Neural cell (in vitro differentiated cells): ENCODE measurements at regions not wholly inside any gene's neighbourhood (a gene's known extent, or its start where the extent isn't known, plus 50 kb on each side); places are given as distances from the start of the nearest gene placed in this dataset.

Experiments
- H2AFZ ChIP-seq: fragments of 200-600, 300-800 bp; sonication (generic), shearing (Covaris generic); 2 replicates; pipeline ENCODE4 v1.6.0; 2014; ENCODE audit warnings: low read depth, mild to moderate bottlenecking, antibody characterized with exemption, low read length, moderate library complexity
- H3F3A ChIP-seq: fragments of 200-600 bp; shearing (Covaris generic); 2 replicates; pipeline ENCODE4 v1.6.1; 2016; ENCODE audit warnings: mild to moderate bottlenecking, moderate library complexity, mixed read lengths, antibody characterized with exemption, low read length; ENCODE audit not compliant: insufficient read depth, poor library complexity, severe bottlenecking
- H3K27ac ChIP-seq: fragments of 200-600, 300-800 bp; sonication (generic), shearing (Covaris generic); 2 replicates; pipeline ENCODE4 v1.5.1; 2014; ENCODE audit warnings: mild to moderate bottlenecking, low read length, moderate library complexity
- H3K27me3 ChIP-seq: fragments of 300-800, 200-600 bp; sonication (generic), shearing (Covaris generic); 2 replicates; pipeline ENCODE4 v1.6.0; 2014; ENCODE audit warnings: mild to moderate bottlenecking, low read depth, low read length, moderate library complexity; ENCODE audit not compliant: insufficient read depth
- H3K36me3 ChIP-seq: fragments of 300-800, 200-600 bp; sonication (generic), shearing (Covaris generic); 2 replicates; pipeline ENCODE4 v1.5.1; 2014; ENCODE audit warnings: mild to moderate bottlenecking, antibody characterized with exemption, low read length, moderate library complexity; ENCODE audit not compliant: insufficient read depth
- H3K4me2 ChIP-seq: fragments of 300-800, 200-600 bp; sonication (generic), shearing (Covaris generic); 2 replicates; pipeline ENCODE4 v1.6.0; 2014; ENCODE audit warnings: mild to moderate bottlenecking, low read length
- H3K4me3 ChIP-seq: fragments of 300-800, 200-600 bp; sonication (generic), shearing (Covaris generic); 2 replicates; pipeline ENCODE4 v1.5.1; 2014; ENCODE audit warnings: mild to moderate bottlenecking, low read length, moderate library complexity
- H3K79me2 ChIP-seq: fragments of 200-600 bp; shearing (Covaris generic); replicated peaks from 2 replicates; pipeline ENCODE4 v1.6.0; 2014; ENCODE audit warnings: mild to moderate bottlenecking, low read length, moderate library complexity; ENCODE audit not compliant: insufficient read depth
- H3K9ac ChIP-seq: fragments of 300-800, 200-600 bp; sonication (generic), shearing (Covaris generic); 2 replicates; pipeline ENCODE4 v1.6.1; 2016; ENCODE audit warnings: mild to moderate bottlenecking, low read length, mixed read lengths
- H3K9me2 ChIP-seq: fragments of 200-600 bp; shearing (Covaris generic); 2 replicates; pipeline ENCODE4 v1.6.1; 2016; ENCODE audit warnings: mild to moderate bottlenecking, low read length, mixed read lengths; ENCODE audit not compliant: insufficient read depth
- H3K9me3 ChIP-seq: fragments of 200-600, 300-800 bp; sonication (generic), shearing (Covaris generic); 2 replicates; pipeline ENCODE4 v1.6.1; 2016; ENCODE audit warnings: mild to moderate bottlenecking, mixed run types, low read length, moderate library complexity, mixed read lengths
- H4K20me1 ChIP-seq: fragments of 200-600 bp; shearing (Covaris generic); 2 replicates; pipeline ENCODE4 v1.6.1; 2016; ENCODE audit warnings: mild to moderate bottlenecking, mixed run types; ENCODE audit not compliant: insufficient read depth
- EP300 ChIP-seq: fragments of 450-650 bp; conservative IDR thresholded peaks from 2 replicates; pipeline ENCODE4 v1.6.1; 2014; ENCODE audit warnings: antibody characterized with exemption, mild to moderate bottlenecking, moderate library complexity; ENCODE audit not compliant: poor library complexity, severe bottlenecking
- EZH2 ChIP-seq: fragments of 200-600, 300-800 bp; shearing (Covaris generic), sonication (generic); IDR thresholded peaks from 2 replicates; pipeline ENCODE4 v1.6.1; 2014; ENCODE audit warnings: antibody characterized with exemption, low read length, borderline replicate concordance, mild to moderate bottlenecking; ENCODE audit not compliant: insufficient read depth, poor library complexity, severe bottlenecking
- MXI1 ChIP-seq: fragments of 450-650 bp; conservative IDR thresholded peaks from 2 replicates; pipeline ENCODE4 v1.6.1; 2014; ENCODE audit warnings: antibody characterized with exemption, mild to moderate bottlenecking; ENCODE audit not compliant: poor library complexity, severe bottlenecking
- POLR2AphosphoS5 ChIP-seq: IDR thresholded peaks from 2 replicates; pipeline ENCODE4 v1.6.1; 2012
- RAD21 ChIP-seq: fragments of 450-650 bp; conservative IDR thresholded peaks from 2 replicates; pipeline ENCODE4 v1.6.1; 2014; ENCODE audit warnings: antibody characterized with exemption, mild to moderate bottlenecking, moderate library complexity
- SMC3 ChIP-seq: fragments of 450-650 bp; conservative IDR thresholded peaks from 2 replicates; pipeline ENCODE4 v1.6.1; 2014; ENCODE audit warnings: antibody characterized with exemption, mild to moderate bottlenecking, moderate library complexity; ENCODE audit not compliant: poor library complexity
- TAF1 ChIP-seq: IDR thresholded peaks from 2 replicates; pipeline ENCODE4 v1.6.1; 2012; ENCODE audit warnings: low read depth
- TF ChIP-seq, protein P1 (sequence below): fragments of 450-650 bp; IDR thresholded peaks from 2 replicates; pipeline ENCODE4 v1.5.1; 2014; ENCODE audit warnings: antibody characterized with exemption, mild to moderate bottlenecking, moderate library complexity; ENCODE audit not compliant: poor library complexity, severe bottlenecking
- TF ChIP-seq, protein P2 (sequence below): IDR thresholded peaks from 2 replicates; pipeline ENCODE4 v1.6.1; 2012; ENCODE audit warnings: borderline replicate concordance

DNA sequence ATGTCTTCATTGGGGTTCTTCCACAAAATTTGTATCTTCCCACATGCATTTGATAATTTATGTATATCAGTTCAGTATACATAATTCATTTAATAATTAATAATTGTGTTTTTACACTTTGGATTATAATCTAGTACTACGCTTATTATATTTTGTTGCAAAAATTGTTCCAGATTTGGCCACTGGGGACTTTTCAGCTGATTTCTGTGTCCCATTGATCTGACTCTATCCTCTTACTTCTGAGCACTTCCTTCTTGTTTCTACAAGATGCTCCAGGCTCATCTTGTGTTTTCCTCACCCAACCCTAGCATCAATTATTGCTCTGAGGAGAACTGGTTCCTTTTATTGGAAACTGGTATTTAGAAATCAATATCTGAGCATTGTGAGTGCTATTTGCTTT, 215.3 kb upstream of the CDH19 start:
- H3K27ac ChIP-seq = no peak overlapping the region
- no peak overlapping the region for H3K4me2 ChIP-seq
- no peak overlapping the region for H3K4me3 ChIP-seq
- H3K36me3 ChIP-seq = no peaks in the 10 kb centered on the region
- no peaks in the 10 kb centered on the region for H3K79me2 ChIP-seq
- no peaks in the 10 kb centered on the region for H3K9me3 ChIP-seq
- no peak overlapping the region for H2AFZ ChIP-seq
- TF ChIP-seq, protein P1, sequence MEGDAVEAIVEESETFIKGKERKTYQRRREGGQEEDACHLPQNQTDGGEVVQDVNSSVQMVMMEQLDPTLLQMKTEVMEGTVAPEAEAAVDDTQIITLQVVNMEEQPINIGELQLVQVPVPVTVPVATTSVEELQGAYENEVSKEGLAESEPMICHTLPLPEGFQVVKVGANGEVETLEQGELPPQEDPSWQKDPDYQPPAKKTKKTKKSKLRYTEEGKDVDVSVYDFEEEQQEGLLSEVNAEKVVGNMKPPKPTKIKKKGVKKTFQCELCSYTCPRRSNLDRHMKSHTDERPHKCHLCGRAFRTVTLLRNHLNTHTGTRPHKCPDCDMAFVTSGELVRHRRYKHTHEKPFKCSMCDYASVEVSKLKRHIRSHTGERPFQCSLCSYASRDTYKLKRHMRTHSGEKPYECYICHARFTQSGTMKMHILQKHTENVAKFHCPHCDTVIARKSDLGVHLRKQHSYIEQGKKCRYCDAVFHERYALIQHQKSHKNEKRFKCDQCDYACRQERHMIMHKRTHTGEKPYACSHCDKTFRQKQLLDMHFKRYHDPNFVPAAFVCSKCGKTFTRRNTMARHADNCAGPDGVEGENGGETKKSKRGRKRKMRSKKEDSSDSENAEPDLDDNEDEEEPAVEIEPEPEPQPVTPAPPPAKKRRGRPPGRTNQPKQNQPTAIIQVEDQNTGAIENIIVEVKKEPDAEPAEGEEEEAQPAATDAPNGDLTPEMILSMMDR = no peak
- no peak for TF ChIP-seq SMC3
- no peak for TF ChIP-seq EP300
- no peak for TF ChIP-seq RAD21
- TF ChIP-seq, protein P2, sequence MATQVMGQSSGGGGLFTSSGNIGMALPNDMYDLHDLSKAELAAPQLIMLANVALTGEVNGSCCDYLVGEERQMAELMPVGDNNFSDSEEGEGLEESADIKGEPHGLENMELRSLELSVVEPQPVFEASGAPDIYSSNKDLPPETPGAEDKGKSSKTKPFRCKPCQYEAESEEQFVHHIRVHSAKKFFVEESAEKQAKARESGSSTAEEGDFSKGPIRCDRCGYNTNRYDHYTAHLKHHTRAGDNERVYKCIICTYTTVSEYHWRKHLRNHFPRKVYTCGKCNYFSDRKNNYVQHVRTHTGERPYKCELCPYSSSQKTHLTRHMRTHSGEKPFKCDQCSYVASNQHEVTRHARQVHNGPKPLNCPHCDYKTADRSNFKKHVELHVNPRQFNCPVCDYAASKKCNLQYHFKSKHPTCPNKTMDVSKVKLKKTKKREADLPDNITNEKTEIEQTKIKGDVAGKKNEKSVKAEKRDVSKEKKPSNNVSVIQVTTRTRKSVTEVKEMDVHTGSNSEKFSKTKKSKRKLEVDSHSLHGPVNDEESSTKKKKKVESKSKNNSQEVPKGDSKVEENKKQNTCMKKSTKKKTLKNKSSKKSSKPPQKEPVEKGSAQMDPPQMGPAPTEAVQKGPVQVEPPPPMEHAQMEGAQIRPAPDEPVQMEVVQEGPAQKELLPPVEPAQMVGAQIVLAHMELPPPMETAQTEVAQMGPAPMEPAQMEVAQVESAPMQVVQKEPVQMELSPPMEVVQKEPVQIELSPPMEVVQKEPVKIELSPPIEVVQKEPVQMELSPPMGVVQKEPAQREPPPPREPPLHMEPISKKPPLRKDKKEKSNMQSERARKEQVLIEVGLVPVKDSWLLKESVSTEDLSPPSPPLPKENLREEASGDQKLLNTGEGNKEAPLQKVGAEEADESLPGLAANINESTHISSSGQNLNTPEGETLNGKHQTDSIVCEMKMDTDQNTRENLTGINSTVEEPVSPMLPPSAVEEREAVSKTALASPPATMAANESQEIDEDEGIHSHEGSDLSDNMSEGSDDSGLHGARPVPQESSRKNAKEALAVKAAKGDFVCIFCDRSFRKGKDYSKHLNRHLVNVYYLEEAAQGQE = no peak
- no peak for TF ChIP-seq MXI1
- TF ChIP-seq POLR2AphosphoS5 = no peak
- TF ChIP-seq TAF1 = no peak
- no peak for TF ChIP-seq EZH2
- no peaks in the 10 kb centered on the region for H4K20me1 ChIP-seq
- no peak overlapping the region for H3K9ac ChIP-seq
- H3K9me2 ChIP-seq = no peaks in the 10 kb centered on the region
- no peaks in the 10 kb centered on the region for H3F3A ChIP-seq
- H3K27me3 ChIP-seq = no peaks in the 10 kb centered on the region

DNA sequence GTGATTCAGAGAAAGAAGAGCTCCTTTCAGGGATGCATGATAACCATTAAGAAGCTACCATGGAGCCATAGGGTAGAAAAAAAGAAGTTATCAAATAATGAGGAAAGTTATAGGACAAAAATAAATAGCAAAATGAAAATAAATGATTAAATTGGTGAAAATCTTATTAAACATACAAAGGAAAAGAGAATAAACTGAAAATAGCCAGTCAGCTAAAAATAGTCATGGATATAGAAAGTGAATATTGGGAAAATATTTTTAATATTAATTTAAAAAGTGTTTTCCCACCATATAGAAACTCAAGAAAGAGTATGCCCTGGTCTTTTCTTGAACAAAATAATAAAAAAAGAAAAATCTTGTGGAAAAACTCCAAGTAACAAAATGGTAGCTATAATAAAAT, 209.2 kb upstream of the CDH19 start:
- H2AFZ ChIP-seq = no peak overlapping the region
- H3K9me3 ChIP-seq = no peaks in the 10 kb centered on the region
- no peaks in the 10 kb centered on the region for H3K79me2 ChIP-seq
- H3F3A ChIP-seq = no peaks in the 10 kb centered on the region
- H4K20me1 ChIP-seq = no peaks in the 10 kb centered on the region
- no peaks in the 10 kb centered on the region for H3K36me3 ChIP-seq
- no peak overlapping the region for H3K4me2 ChIP-seq
- no peaks in the 10 kb centered on the region for H3K27me3 ChIP-seq
- H3K9me2 ChIP-seq = no peaks in the 10 kb centered on the region
- TF ChIP-seq, protein P1 = no peak
- TF ChIP-seq RAD21 (no peak), POLR2AphosphoS5 (no peak), EP300 (no peak), SMC3 (no peak), MXI1 (no peak), EZH2 (no peak), TAF1 (no peak)
- TF ChIP-seq, protein P2 = no peak
- no peak overlapping the region for H3K9ac ChIP-seq
- H3K27ac ChIP-seq = no peak overlapping the region
- no peak overlapping the region for H3K4me3 ChIP-seq
